HepG2 (cell line): ENCODE measurements at regions not wholly inside any gene's neighbourhood (a gene's known extent, or its start where the extent isn't known, plus 50 kb on each side); places are given as distances from the start of the nearest gene placed in this dataset.
A peak's percentile ranks its signal among the peaks of the same experiment; 100 is the strongest.

Source experiments
- ATAC-seq: fragments of 200-7000 bp; cut with Tn5 transposase; 3 replicates; pipeline ENCODE4 v1.9.1; 2020; ENCODE audit warnings: mild to moderate bottlenecking, moderate library complexity
- BruUV-seq: library from RNA; stranded (reverse); fragments of 400-500 nt; replicated peaks from 2 replicates; lab custom pipeline; 2021; lab: Mats Ljungman, UMichigan
- CTCF ChIA-PET: fragments of 300-600 bp; formaldehyde crosslinking; extraction: SDS; loops from one replicate; lab custom pipeline; 2021; ENCODE audit warnings: low total read pairs, inconsistent platforms, low intra/inter-chr PET ratio; lab: Yijun Ruan, JAX
- POLR2A ChIA-PET: fragments of 350-600 bp; sonication (Branson Sonifier 250); formaldehyde crosslinking; loops from one replicate; lab custom pipeline; 2020; ENCODE audit warnings: antibody characterized with exemption, inconsistent platforms; lab: Yijun Ruan, JAX
- DNase-seq: peaks from one replicate; pipeline ENCODE4 v3.0.0-alpha.2; 2015; ENCODE audit warnings: low spot score
- FAIRE-seq: peaks from 3 replicates; lab custom pipeline; 2011; peaks lifted over from hg19 to GRCh38; lab: Jason Lieb, UNC
- H2AFZ ChIP-seq: one replicate; pipeline ENCODE4 v1.6.1; 2011; ENCODE audit warnings: low read length, inconsistent platforms
- H3K27ac ChIP-seq: fragments of 300-600 bp; 3 replicates; pipeline ENCODE4 v1.8.0; 2011; ENCODE audit warnings: mixed run types, mild to moderate bottlenecking, mixed read lengths, low read length, inconsistent platforms; ENCODE audit not compliant: insufficient read depth; ENCODE audit errors: extremely low read length
- H3K27me3 ChIP-seq, 2 experiments: fragments of 200-600 bp in 1 of 2; 2 replicates in 1 of 2; 3 replicates in 1 of 2; pipeline versions ENCODE4 v1.6.0 to v1.8.0; 2011; ENCODE audit warnings: low read length in 2 of 2, mild to moderate bottlenecking in 2 of 2, moderate library complexity in 2 of 2, inconsistent platforms in 1 of 2; ENCODE audit not compliant: insufficient read depth in 2 of 2, control insufficient read depth in 1 of 2
- H3K36me3 ChIP-seq, 2 experiments: fragments of 200-600 bp in 1 of 2; replicated peaks in 1 of 2; 2 replicates in 1 of 2; 3 replicates in 1 of 2; pipeline versions ENCODE4 v1.5.1 to v1.8.0; 2011; ENCODE audit warnings: low read length in 2 of 2, inconsistent platforms in 1 of 2; ENCODE audit not compliant: insufficient read depth in 2 of 2, control insufficient read depth in 1 of 2
- H3K4me1 ChIP-seq: 2 replicates; pipeline ENCODE4 v1.5.1; 2012; ENCODE audit warnings: low read length, inconsistent platforms; ENCODE audit not compliant: insufficient read depth
- H3K4me2 ChIP-seq: 2 replicates; pipeline ENCODE4 v1.6.0; 2011; ENCODE audit warnings: low read depth, low read length, inconsistent platforms
- H3K4me3 ChIP-seq, 3 experiments: fragments of 200-600 bp in 1 of 3; sonication (generic), shearing (Covaris generic) in 1 of 3; replicated peaks in 1 of 3; 2 replicates each; pipeline ENCODE4 v1.5.1; 2011 to 2016; ENCODE audit warnings: low read length in 3 of 3, inconsistent platforms in 2 of 3, low read depth in 2 of 3, mild to moderate bottlenecking in 2 of 3, control low read depth in 1 of 3, mixed read lengths in 1 of 3; ENCODE audit not compliant: insufficient read depth in 1 of 3
- H3K79me2 ChIP-seq: one replicate; pipeline ENCODE4 v1.6.1; 2011; ENCODE audit warnings: low read length, inconsistent platforms; ENCODE audit not compliant: insufficient read depth
- H3K9ac ChIP-seq: 2 replicates; pipeline ENCODE4 v1.6.0; 2011; ENCODE audit warnings: mild to moderate bottlenecking, low read depth, low read length, inconsistent platforms; ENCODE audit not compliant: insufficient read depth
- H3K9me3 ChIP-seq: 2 replicates; pipeline ENCODE4 v1.5.1; 2012; ENCODE audit warnings: mild to moderate bottlenecking, low read length
- H4K20me1 ChIP-seq: 2 replicates; pipeline ENCODE4 v1.6.0; 2011; ENCODE audit warnings: inconsistent platforms, mild to moderate bottlenecking, low read length, moderate library complexity; ENCODE audit not compliant: insufficient read depth
- BRCA1 ChIP-seq: sonication (generic); formaldehyde crosslinking; IDR thresholded peaks from 2 replicates; pipeline ENCODE4 v1.4.0; 2020; ENCODE audit warnings: missing genetic modification reagents
- KAT8 ChIP-seq: IDR thresholded peaks from 2 replicates; pipeline ENCODE4 v1.6.1; 2016; ENCODE audit warnings: missing genetic modification reagents, missing compliant biosample characterization
- NFE2 ChIP-seq: sonication (generic); formaldehyde crosslinking; IDR thresholded peaks from 2 replicates; pipeline ENCODE4 v1.4.0; 2020; ENCODE audit warnings: missing genetic modification reagents
- NFE2L2 ChIP-seq: fragments of 150-350 bp; IDR thresholded peaks from 2 replicates; pipeline ENCODE4 v1.6.1; 2014; ENCODE audit warnings: low read length
- RNF2 ChIP-seq: fragments of 450-650 bp; conservative IDR thresholded peaks from 2 replicates; pipeline ENCODE4 v1.6.1; 2016; ENCODE audit warnings: low read depth
- WGBS: methylation state at CpG from one replicate; pipeline ENCODE4 v1.1.6; 2017; ENCODE audit warnings: low lambda C conversion rate; 5-methylcytosine and 5-hydroxymethylcytosine counted together
- in situ Hi-C: cut with HindIII; loops from 2 replicates; pipeline ENCODE4 v1.10.0; 2017; ENCODE audit warnings: low pct_unique_long_range_greater_than_20kb; ENCODE audit not compliant: extremely low pct_ligation_motif_present
- intact Hi-C: fragments of 100-400 bp; cut with micrococcal nuclease; formaldehyde crosslinking; loops from one replicate; pipeline ENCODE4 v1.10.0; 2022; ENCODE audit not compliant: unreplicated experiment
- TF ChIP-seq, protein P1 (sequence below): sonication (generic); formaldehyde crosslinking; IDR thresholded peaks from 2 replicates; pipeline ENCODE4 v1.4.0; 2020; ENCODE audit warnings: missing genetic modification reagents
- TF ChIP-seq, protein P2 (sequence below): fragments of 450-650 bp; IDR thresholded peaks from 2 replicates; pipeline ENCODE4 v1.6.1; 2016

DNA sequence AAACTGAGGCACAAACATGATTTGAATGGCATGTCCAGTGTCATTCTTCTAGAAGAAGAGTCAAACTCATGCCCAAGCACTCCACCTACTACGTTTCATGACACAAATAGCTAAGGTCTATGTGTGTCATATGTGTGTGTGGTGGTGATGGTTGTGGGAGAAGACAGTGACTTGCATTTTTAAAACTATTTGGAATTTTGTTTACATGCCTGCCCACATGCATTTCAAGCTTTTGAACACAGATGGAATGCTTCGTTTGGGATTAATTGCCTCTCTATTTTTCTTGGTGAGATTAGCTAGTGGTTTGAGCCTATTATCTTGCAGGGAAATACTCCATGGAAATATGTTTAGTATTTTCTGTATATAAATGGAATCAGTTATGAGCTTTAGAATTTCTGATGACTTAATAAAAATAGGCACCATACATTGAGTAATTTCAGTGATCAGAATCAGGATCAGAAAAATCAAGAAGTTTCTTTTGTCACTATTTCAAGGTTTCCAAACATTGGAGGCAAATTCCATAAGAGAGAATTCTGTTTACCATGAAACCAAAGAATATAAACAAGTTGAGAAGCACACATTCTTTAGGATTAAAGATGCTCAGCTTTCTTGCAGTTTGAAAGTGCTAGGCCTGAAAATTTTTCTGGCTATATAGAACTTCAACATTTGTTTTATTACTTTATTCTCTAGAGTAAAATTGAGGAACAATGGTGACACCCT lies 260.3 kb upstream of the SEMA6A start:
- no peak overlapping the region for H2AFZ ChIP-seq
- BruUV-seq: no TSS peak
- no peak overlapping the region for H3K4me3 ChIP-seq
- intact Hi-C loops (no loop called here), in situ Hi-C loops (no loop called here)
- H4K20me1 ChIP-seq: no peaks in the 10 kb centered on the region
- H3K9me3 ChIP-seq: no peaks in the 10 kb centered on the region
- H3K9ac ChIP-seq: no peak overlapping the region
- no peak overlapping the region for H3K27ac ChIP-seq
- WGBS: 29% methylated on average over 2 of the region's 2 CpGs
- no peaks in the 10 kb centered on the region for H3K36me3 ChIP-seq
- DNase-seq: peak; percentile 28
- no peak for FAIRE-seq
- H3K79me2 ChIP-seq: no peaks in the 10 kb centered on the region
- H3K27me3 ChIP-seq: no peaks in the 10 kb centered on the region
- ChIA-PET POLR2A (no interaction called here), CTCF (no interaction called here)
- peaks cover 24% of the 10 kb centered on the region for H3K4me1 ChIP-seq
- ATAC-seq: no peak
- no peak overlapping the region for H3K4me2 ChIP-seq
- TF ChIP-seq NFE2L2: peak; percentile 77
- TF ChIP-seq, protein P1, sequence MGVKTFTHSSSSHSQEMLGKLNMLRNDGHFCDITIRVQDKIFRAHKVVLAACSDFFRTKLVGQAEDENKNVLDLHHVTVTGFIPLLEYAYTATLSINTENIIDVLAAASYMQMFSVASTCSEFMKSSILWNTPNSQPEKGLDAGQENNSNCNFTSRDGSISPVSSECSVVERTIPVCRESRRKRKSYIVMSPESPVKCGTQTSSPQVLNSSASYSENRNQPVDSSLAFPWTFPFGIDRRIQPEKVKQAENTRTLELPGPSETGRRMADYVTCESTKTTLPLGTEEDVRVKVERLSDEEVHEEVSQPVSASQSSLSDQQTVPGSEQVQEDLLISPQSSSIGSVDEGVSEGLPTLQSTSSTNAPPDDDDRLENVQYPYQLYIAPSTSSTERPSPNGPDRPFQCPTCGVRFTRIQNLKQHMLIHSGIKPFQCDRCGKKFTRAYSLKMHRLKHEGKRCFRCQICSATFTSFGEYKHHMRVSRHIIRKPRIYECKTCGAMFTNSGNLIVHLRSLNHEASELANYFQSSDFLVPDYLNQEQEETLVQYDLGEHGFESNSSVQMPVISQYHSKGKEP (CRISPR knock-in tag): no peak
- no peak for TF ChIP-seq BRCA1 (CRISPR knock-in tag)
- TF ChIP-seq NFE2 (CRISPR knock-in tag): 0 out of 2 replicates have a peak, but pooled peaks have one; percentile 15
- no peak for TF ChIP-seq RNF2
- TF ChIP-seq, all 625 proteins: peak for 2

DNA sequence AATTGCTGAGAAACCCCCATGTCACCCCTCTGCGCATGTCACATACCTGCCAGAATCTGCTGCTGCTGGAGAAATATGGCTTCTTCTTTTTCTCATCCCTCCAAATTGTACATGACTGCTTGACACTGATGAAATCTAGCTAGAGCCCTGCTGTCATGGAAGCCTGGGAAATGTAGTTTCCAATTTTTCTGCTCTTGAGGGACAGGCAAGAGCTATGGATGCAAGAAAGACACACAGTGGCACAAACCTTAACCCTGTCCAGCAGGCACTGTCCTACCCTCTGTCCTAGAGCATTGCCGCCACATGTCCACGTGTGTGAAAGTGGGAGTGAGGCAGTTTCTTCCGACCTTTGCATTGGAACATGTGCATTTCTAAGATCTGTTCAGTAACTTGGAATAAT lies 255.5 kb upstream of the SEMA6A start:
- no peak overlapping the region for H3K9ac ChIP-seq
- H3K27ac ChIP-seq: no peak overlapping the region
- FAIRE-seq: no peak
- no peaks in the 10 kb centered on the region for H4K20me1 ChIP-seq
- DNase-seq: no peak
- 58% methylated on average over 4 of the region's 4 CpGs for WGBS
- in situ Hi-C loops (no loop called here), intact Hi-C loops (no loop called here)
- H2AFZ ChIP-seq: no peak overlapping the region
- no peaks in the 10 kb centered on the region for H3K36me3 ChIP-seq
- no peaks in the 10 kb centered on the region; a peak in 1 of 5 replicates for H3K27me3 ChIP-seq
- H3K9me3 ChIP-seq: no peaks in the 10 kb centered on the region
- no TSS peak for BruUV-seq
- no peak for TF ChIP-seq KAT8 (CRISPR knock-in tag)
- TF ChIP-seq, protein P2, sequence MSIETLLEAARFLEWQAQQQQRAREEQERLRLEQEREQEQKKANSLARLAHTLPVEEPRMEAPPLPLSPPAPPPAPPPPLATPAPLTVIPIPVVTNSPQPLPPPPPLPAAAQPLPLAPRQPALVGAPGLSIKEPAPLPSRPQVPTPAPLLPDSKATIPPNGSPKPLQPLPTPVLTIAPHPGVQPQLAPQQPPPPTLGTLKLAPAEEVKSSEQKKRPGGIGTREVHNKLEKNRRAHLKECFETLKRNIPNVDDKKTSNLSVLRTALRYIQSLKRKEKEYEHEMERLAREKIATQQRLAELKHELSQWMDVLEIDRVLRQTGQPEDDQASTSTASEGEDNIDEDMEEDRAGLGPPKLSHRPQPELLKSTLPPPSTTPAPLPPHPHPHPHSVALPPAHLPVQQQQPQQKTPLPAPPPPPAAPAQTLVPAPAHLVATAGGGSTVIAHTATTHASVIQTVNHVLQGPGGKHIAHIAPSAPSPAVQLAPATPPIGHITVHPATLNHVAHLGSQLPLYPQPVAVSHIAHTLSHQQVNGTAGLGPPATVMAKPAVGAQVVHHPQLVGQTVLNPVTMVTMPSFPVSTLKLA: peak; percentile 42; the same call in 1 of the 2 replicates
- H3K4me1 ChIP-seq: peaks cover 16% of the 10 kb centered on the region
- no peak overlapping the region for H3K4me3 ChIP-seq
- no peak for ATAC-seq
- H3K4me2 ChIP-seq: peak overlapping the region; percentile 18; the same call in 1 of the 2 replicates
- ChIA-PET POLR2A (no interaction called here), CTCF (no interaction called here)
- H3K79me2 ChIP-seq: no peaks in the 10 kb centered on the region
